GM10248 (cell line): ENCODE measurements at regions not wholly inside any gene's neighbourhood (a gene's known extent, or its start where the extent isn't known, plus 50 kb on each side); places are given as distances from the start of the nearest gene placed in this dataset.

Experiments
- CTCF ChIA-PET: fragments of 300-600 bp; sonication (Branson Sonifier 250); formaldehyde crosslinking; extraction: SDS; loops from one replicate; lab custom pipeline; 2021; ENCODE audit warnings: antibody characterized with exemption; lab: Yijun Ruan, JAX
- POLR2A ChIA-PET: fragments of 350-650 bp; sonication (Branson Sonifier 250); formaldehyde crosslinking; extraction: SDS; loops from one replicate; lab custom pipeline; 2020; ENCODE audit warnings: antibody characterized with exemption; lab: Yijun Ruan, JAX
- DNase-seq: peaks from one replicate; pipeline ENCODE4 v3.0.0; 2012; ENCODE audit errors: extremely low spot score
- TF ChIP-seq, protein P1 (sequence below): IDR thresholded peaks from 2 replicates; pipeline ENCODE4 v1.5.1; 2012; ENCODE audit warnings: mild to moderate bottlenecking, low read depth; ENCODE audit errors: extremely low read depth, missing control alignments, control extremely low read depth

GRCh38 chr12:107349008-107349747 lies 255.8 kb upstream of the CRY1 start:
- ChIA-PET POLR2A (no interaction called here), CTCF (no interaction called here)
- TF ChIP-seq, protein P1, sequence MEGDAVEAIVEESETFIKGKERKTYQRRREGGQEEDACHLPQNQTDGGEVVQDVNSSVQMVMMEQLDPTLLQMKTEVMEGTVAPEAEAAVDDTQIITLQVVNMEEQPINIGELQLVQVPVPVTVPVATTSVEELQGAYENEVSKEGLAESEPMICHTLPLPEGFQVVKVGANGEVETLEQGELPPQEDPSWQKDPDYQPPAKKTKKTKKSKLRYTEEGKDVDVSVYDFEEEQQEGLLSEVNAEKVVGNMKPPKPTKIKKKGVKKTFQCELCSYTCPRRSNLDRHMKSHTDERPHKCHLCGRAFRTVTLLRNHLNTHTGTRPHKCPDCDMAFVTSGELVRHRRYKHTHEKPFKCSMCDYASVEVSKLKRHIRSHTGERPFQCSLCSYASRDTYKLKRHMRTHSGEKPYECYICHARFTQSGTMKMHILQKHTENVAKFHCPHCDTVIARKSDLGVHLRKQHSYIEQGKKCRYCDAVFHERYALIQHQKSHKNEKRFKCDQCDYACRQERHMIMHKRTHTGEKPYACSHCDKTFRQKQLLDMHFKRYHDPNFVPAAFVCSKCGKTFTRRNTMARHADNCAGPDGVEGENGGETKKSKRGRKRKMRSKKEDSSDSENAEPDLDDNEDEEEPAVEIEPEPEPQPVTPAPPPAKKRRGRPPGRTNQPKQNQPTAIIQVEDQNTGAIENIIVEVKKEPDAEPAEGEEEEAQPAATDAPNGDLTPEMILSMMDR: no peak
- DNase-seq: no peak

DNA sequence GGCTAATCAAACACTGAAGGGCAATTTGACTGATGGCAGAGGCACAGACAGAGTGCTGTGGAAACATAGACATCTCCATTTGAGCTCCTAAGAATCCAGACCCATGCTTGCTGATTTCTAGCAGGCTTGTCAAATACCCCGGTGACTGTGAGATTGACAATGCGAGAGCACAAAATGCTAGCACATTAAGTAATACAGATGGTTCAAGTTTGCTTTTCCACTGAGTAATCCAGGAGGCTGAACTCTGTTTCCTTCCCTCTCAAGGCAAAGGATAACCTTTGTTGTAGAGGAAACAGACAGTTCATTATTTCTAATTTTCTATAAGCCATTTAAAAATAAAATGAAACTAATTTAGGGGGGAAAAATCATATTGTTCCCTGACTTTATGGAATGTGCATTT lies 256.5 kb upstream of the CRY1 start:
- ChIA-PET POLR2A (no interaction called here), CTCF (no interaction called here)
- TF ChIP-seq, protein P1: no peak
- DNase-seq: no peak

GRCh38 chr12:107351109-107351508 lies 257.8 kb upstream of the CRY1 start:
- no peak for DNase-seq
- CTCF ChIA-PET: no interaction called here
- POLR2A ChIA-PET: no interaction called here
- TF ChIP-seq, protein P1: no peak

DNA sequence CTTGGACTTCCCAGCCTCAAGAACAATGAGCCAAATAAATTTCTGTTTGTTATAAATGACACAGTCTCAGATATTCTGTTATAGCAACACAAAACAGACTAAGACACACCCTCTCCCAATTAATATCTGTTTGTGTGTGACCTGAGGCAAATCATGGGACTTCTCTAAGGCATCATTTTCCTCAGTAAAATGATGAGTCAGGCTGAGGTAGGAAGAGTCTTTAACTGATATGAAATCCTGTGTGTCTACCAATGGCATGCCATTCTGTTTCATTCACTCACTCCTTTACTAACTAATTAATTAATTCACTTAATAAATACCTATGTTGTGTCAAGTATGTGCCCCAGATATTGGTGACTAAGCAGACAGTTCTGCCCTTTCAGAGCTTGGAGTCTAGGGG lies 258.4 kb upstream of the CRY1 start:
- TF ChIP-seq, protein P1: no peak
- ChIA-PET CTCF (no interaction called here), POLR2A (no interaction called here)
- no peak for DNase-seq

DNA sequence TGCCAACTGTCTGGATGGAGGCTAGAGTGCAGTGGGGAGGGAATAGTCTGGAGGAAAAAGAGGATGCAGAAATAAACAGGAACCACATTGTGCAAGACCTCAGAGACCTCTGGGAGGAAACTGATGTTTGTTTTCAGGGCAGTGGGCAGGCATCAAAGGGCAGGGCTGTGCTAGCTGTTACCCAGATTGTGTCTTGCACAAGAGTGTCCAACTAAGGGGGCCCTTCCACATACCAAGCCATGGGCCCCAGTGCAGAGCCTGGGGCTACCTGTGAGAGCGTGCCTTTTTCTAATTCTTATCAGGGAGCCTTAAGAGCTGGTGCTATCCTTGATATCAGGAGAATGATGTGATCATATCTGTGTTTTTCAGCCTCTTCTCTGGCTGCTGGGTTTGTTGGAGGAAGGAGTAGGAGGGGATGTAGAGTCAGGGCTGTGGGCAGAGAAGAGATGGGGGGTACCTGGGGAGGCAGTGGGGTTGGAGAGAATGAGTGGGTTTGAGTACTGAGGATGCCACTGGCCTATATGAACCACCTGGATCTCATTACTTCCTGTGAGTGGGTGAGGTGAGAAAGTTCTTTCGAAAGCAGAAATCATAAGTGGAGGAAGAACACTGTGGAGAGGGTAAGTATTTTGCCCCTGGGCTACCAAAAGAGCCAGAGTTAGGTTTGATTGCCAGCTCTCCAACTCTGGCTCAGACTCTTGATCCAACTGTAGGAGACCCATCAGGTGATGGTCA lies 259.2 kb upstream of the CRY1 start:
- POLR2A ChIA-PET: no interaction called here
- TF ChIP-seq, protein P1: no peak
- CTCF ChIA-PET: interaction anchor here (0.9 kb wide), 1 partner anchor 261 kb away, joined by 3 read pairs; no protein-coding TSS in a partner anchor
- DNase-seq: no peak

DNA sequence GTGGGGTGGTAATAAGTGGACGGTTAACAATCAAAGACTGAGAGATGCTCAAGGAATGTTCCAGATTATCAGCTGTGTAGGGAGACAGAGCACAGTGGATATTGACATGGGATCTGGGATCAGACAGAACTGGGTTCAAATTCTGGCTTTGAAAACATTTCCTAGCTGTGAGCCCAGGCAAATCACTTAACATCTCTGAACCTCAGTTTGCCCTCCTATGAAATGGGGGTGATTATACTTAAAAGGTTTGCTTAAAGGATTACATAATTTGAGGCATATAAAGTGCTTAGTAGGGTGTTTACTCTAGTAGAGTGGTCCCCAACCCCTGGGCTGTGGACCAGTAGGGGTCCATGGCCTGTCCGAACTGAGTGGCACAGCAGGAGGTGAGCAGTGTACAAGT lies 260.0 kb upstream of the CRY1 start:
- TF ChIP-seq, protein P1: no peak
- no peak for DNase-seq
- POLR2A ChIA-PET: no interaction called here
- CTCF ChIA-PET: interaction anchor here (0.9 kb wide), 1 partner anchor 261 kb away, joined by 3 read pairs; no protein-coding TSS in a partner anchor
